ENCODE measurements at regions not wholly inside any gene's neighbourhood (a gene's known extent, or its start where the extent isn't known, plus 50 kb on each side); places are given as distances from the start of the nearest gene placed in this dataset.
A peak's percentile ranks its signal among the peaks of the same experiment; 100 is the strongest.
"Not testable (repeated sequence)": the region's sequence is repeated elsewhere in the genome, so short reads cannot be mapped to it uniquely, and the experiment has no call there.

- peak in 2 of 3 experiments; percentile 14 to 39 for DNase-seq (ENCODE audit: low read depth in 3 of 3)
Measured at GRCh38 chr15:30470601-30471365, 56.7 kb upstream of the GOLGA8R start.

DNA sequence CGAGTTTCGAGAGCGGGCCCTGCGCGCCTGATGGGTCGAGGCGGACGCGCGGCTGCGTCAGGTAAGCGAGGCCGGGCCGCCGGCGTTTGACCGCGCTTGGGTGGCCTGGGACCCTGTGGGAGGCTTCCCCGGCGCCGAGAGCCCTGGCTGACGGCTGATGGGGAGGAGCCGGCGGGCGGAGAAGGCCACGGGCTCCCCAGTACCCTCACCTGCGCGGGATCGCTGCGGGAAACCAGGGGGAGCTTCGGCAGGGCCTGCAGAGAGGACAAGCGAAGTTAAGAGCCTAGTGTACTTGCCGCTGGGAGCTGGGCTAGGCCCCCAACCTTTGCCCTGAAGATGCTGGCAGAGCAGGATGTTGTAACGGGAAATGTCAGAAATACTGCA, 57.3 kb upstream of the GOLGA8R start:
- DNase-seq (ENCODE audit: low read depth in 3 of 3): not testable (repeated sequence)

DNA sequence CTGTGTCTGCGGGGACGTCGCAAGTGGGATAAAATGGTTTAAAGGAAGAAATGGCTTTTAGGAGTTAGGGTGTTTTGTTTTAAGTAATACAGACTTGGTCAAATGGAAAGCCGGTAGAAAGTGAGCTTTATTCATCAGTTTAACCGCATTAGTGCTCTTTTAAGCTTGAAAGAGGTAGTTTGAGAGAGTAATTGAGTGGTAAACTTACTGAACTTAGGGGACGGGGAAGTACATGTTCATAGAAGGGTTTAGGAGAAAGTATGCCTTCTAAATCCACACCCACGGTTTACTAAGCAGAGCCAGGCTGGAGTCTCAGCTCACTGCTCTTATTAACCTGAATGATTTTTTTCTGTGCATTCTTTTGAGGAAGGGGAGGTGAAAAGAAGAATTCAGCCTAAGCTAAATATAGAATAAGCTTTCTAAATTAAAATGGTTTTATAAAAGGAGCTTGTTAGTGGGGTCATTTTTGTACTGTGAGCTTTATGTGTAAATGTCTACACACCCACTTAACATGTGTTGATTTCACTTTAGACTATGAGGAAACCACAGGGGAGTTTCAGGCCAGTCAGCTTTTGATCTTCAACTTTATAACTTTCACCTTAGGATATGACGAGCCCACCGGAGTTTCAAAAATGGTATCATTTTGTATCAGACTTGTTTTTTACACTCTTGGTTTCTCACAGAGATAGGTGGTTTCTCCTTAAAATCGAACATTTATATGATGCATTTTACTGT, 57.9 kb upstream of the GOLGA8R start:
- DNase-seq (ENCODE audit: low read depth in 3 of 3): not testable (repeated sequence)

DNA sequence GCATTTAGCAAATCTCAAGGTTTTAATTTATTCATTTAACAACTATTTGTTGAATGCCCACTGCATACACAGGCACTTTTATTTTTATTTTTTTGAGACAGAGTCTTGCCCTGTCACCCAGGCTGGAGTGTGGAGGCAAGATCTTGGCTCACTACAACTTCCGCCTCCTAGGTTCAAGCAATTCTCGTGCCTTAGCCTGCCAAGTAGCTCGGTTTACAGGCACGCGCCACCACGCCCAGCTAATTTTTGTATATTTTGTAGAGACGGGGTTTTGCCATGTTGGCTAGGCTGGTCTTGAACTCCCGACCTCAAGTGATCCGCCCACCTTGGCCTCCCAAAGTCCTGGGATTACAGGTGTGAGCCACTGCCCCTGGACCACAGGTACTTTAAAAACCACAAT, 67.0 kb upstream of the GOLGA8Q start:
- DNase-seq (ENCODE audit: low read depth in 3 of 3): not testable (repeated sequence)

DNA sequence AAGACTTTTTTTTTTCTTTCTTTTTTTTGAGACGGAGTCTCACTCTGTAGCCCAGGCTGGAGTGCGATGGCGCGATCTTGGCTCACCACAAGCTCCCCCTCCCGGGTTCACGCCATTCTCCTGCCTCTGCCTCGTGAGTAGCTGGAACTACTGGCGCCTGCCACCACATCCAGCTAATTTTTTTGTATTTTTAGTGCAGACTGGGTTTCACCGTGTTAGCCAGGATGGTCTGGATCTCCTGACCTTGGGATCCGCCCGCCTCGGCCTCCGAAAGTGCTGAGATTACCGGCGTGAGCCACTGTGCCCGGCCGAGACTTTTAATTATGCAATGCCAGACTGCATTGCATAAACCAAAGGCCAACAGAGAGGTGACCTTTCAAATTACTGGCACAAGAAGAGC, 62.6 kb upstream of the GOLGA8Q start:
- DNase-seq (ENCODE audit: low read depth in 3 of 3): not testable (repeated sequence)

DNA sequence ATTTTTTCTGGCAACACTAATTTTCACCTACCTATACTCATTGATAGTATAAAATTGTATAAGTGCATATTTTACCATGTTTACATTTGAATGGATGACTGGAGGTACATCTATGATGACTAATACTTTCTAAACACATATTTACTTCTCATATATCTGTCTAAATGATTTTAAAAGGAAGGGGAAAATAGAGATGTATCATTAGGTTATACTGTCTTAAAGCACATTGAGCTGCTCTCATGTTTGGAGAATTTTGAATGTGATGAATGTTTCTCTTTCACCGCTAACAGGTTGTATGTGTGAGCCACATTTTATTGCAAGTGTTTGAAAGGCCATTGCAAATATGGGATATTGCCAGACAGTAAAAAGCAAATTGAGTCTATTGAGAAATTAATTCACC, 61.5 kb upstream of the GOLGA8Q start:
- not testable (repeated sequence) for DNase-seq (ENCODE audit: low read depth in 3 of 3)

- DNase-seq (ENCODE audit: low read depth in 3 of 3): not testable (repeated sequence)
Measured at GRCh38 chr15:30493947-30494346, 57.9 kb upstream of the GOLGA8Q start.

- not testable (repeated sequence) for DNase-seq (ENCODE audit: low read depth in 3 of 3)
Measured at GRCh38 chr15:30497275-30497674, 54.6 kb upstream of the GOLGA8Q start.

GRCh38 chr15:30499233-30499632, 52.6 kb upstream of the GOLGA8Q start:
- DNase-seq (ENCODE audit: low read depth in 3 of 3): not testable (repeated sequence)

DNA sequence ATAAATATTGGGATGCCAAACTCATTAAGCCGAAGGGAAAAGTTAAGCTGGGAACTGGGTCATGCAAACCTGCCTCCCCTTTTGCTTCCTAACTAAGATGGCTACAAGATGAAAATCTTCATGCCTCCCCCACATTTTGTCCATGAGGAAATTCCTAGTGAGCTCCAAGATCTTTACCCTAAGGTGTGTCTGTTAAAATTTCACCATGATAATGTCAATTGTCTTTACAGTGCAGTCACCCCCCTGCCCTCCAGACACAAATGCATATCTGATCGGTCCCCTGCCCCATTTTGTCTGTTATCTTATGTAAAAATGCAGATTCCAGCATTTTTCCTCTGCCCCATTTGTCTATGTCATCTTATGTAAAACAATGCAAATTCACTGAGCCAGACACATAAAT, 51.3 kb upstream of the GOLGA8Q start:
- not testable (repeated sequence) for DNase-seq (ENCODE audit: low read depth in 3 of 3)
